HG03039 (cell line): ENCODE measurements at regions not wholly inside any gene's neighbourhood (a gene's known extent, or its start where the extent isn't known, plus 50 kb on each side); places are given as distances from the start of the nearest gene placed in this dataset.
"Not testable (repeated sequence)": the region's sequence is repeated elsewhere in the genome, so short reads cannot be mapped to it uniquely, and the experiment has no call there.

Experiments used
- ATAC-seq: cut with Tn5 transposase; IDR thresholded peaks from one replicate; pipeline ENCODE4 v1.9.1; 2021; ENCODE audit warnings: mild to moderate bottlenecking, moderate library complexity; ENCODE audit not compliant: unreplicated experiment

DNA sequence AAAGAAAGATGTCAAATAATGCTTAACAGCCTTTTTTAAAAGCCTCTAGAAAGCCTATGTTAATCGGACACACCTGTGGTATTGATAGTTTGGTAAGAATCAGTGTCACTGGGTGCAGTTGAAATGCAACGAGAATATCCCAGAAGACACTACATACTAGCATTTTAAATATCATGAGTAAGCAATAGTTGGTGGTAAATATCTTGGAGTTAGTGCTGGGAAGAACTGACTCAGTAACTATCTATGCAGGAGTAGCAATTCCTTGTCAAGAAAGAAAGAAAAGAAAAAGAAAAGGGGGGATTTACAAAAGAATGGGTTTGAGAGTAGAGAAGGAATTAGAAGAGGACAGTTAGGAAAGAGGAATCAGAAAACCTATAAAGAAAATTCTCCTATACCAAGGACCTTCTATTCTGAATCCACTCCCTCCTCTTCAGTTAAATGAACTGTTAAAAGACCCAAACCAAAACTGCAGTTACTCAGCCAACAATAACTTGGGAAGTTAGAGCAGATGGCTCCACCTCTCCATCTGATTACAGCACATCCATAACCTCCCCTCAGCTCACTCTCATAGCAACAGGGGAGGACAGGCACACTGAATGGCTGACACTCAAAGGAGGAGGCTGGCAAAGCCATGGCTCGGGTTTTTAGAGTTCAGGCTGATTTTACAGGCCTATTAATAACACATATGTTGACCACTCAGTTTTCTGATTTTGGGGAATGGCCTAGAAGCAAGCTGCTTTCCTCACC is 207.6 kb upstream of the MDFIC2 start:
- no peak for ATAC-seq

GRCh38 chr3:70519026-70519425 is 206.6 kb upstream of the MDFIC2 start:
- no peak for ATAC-seq

- ATAC-seq: no peak
These were observed 205.9 kb upstream of the MDFIC2 start for GRCh38 chr3:70518356-70518755.

- no peak for ATAC-seq
These were observed 204.9 kb upstream of the MDFIC2 start for GRCh38 chr3:70517124-70517890.

- no peak for ATAC-seq
These were observed 203.6 kb upstream of the MDFIC2 start for GRCh38 chr3:70516076-70516475.

GRCh38 chr3:70507486-70507885 is 195.0 kb upstream of the MDFIC2 start:
- no peak for ATAC-seq

GRCh38 chr3:70506775-70507174 is 194.3 kb upstream of the MDFIC2 start:
- no peak for ATAC-seq

- no peak for ATAC-seq
These were observed 189.1 kb upstream of the MDFIC2 start for GRCh38 chr3:70501561-70501960.

DNA sequence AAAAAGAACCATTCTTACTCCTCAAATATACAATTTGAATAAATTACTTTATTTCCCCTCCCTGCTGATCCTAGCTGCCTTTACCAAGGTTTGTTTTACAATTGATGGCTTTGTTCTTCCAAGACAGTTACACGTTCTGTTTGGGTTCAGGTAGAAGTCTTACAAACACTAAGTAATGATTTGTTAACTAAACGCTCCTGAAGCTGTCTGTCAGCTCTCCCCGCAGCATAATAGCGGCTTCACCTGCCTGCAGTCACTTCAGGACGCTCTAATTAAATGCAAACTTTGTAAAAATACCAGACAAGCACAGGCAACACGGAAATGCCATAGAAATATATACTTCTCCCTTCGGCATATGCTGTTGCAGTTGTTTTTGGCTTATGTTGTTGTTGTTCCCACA is 176.4 kb upstream of the MDFIC2 start:
- ATAC-seq: no peak

- ATAC-seq: no peak
These were observed 175.7 kb upstream of the MDFIC2 start for GRCh38 chr3:70488131-70488530.

DNA sequence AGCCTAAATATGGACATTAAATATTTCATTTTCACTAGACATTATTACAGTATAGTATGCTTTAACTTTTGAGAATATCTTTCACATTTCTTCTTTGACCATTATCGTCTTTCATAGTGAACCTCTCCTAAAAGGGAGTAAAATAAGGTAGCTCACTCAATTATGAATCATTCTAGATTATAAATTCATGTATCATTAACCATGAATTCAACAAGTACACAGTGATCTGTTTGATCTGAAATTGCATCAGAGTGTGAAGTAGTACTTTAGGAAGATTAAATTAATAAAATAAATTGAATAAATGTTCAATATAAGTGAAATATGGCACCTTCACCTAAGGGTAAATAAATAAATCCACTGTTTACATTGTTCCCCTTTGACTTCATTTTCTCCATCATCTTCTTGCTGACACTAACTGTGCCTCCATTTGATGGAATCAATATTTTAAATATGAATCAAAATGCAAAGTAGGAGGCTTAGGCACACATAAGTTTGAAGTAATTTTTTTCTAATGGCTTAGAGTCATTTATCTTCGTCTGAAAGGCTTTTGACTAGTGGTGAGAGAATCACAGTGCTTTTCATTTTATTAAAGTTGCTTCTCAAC is 174.1 kb upstream of the MDFIC2 start:
- no peak for ATAC-seq

DNA sequence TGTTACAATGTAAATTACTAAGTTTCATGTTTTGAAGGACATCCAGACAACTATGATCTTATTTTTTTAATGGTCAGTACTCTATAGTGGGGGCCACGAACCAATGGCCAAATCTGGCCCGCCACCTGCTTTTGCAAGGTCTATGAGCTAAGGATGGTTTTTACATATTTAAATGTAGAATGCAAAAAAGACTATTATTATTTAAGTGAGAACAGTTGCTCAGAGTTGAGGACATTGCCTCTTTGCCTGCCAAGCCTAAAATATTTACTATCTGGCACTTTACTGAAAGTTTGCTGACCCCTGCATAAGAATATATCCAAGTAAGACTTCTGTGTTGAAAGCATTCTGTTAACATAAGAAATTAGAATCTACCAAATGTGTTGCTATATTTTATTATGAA is 163.7 kb upstream of the MDFIC2 start:
- ATAC-seq: no peak

GRCh38 chr3:70471464-70472342 is 159.3 kb upstream of the MDFIC2 start:
- ATAC-seq: no peak

GRCh38 chr3:70466096-70466495 is 153.7 kb upstream of the MDFIC2 start:
- ATAC-seq: no peak

DNA sequence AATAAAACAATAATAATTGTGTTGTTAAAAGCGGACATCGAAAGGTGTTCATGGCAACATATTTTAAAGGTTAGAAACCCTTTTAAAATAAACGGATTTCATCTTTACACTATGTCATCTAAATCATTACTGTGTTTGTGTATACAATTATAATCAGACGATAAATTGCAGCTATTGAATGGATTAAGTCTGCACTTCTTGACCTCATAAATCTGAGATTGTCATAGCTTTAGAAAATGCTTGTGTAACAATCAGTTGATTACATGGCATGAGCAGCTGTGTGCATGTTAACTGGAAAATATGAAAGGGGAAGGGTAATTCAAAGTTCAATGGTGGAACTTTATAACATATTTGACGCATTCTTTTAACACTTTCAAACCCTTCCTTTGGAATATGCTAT is 152.4 kb upstream of the MDFIC2 start:
- ATAC-seq: no peak

DNA sequence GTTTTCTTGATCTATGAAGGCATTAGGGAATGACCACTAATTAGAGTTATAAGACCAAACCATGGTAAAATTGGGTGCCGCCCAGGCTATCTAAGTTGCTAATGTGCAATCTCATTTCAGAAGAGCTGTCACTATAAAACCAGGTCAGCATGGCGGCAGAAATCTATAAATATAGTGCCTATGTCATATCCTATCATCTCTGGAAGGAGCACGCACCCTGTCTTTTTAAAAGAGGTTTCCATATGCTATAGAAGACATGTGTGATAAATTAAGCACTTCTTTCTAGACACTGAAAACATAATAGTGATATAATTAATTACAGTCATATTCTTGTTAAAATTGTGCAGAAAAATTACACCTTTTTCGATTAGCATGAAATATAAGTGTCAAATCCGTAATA is 152.0 kb upstream of the MDFIC2 start:
- no peak for ATAC-seq

DNA sequence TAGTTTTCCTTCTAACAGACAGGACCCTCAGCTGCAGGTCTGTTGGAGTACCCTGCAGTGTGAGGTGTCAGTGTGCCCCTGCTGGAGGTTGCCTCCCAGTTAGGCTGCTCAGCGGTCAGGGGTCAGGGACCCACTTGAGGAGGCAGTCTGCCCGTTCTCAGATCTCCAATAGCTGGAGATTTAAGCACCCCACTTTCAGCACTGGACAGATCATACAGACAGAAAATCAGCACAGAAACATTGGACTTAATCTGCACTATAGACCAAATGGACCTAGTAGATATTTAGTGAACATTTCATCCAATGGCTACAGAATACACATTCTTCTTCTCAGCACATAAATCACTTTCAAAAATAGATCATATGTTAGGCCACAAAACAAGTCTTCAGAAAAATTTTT is 137.8 kb upstream of the MDFIC2 start:
- ATAC-seq: not testable (repeated sequence)

DNA sequence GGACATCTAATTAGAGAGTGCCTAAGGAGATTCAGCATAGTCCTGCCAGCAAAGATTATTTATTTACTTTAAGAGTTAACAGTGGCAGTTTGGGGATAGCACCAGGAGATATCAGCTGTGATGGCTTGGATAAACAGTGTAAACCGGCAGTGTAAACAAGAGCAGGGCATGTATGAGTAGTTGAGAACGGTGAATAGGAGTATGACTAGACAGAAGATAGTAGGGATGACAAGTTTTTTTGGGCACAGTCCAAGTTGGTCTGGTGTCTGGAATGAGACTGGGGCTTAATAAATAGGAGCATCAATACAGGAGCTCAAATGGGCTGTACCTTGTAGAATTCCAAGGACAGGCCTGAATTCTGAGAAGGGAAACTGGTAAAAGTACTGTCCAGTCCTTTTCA is 123.0 kb upstream of the MDFIC2 start:
- ATAC-seq: not testable (repeated sequence)

GRCh38 chr3:70433091-70433490 is 120.7 kb upstream of the MDFIC2 start:
- ATAC-seq: no peak

DNA sequence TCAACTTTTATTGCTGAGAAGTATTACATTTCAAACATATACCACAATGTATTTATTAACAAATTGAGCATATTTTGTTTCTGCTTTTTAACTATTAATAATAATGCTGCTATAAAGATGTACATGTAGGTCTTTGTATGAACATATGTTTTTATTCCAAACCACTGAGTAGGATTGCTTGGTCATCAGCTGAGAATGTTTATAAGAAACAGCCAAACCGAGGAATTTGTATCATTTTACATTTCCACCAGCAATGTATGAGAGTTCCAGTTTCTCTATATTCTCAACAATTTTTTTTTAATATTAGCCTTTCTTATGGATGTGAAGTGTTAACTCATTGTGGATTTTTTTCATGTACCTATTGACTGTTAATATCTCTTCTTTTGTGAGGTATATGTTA is 119.5 kb upstream of the MDFIC2 start:
- ATAC-seq: no peak

DNA sequence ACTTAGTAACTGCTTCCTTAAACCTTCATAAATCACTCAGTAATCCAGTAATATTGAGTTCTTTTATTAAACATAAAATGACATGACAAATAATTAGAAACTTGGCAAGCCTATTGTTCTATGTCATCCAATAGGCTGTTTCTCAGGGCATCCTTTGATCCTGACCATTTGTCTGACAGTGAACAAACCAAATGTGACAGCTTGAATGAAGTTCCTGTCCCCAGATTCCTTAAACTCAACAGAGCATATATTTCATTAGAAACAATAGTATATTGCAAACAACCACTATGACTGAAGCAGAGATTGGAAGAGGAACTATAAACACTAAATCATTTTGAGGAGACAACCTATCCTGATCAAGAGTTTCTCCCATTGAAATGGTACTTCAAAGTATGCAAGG is 113.6 kb upstream of the MDFIC2 start:
- ATAC-seq: no peak
